Endothelial cell of umbilical vein (primary cell): ENCODE measurements at regions not wholly inside any gene's neighbourhood (a gene's known extent, or its start where the extent isn't known, plus 50 kb on each side); places are given as distances from the start of the nearest gene placed in this dataset.

Experiments used
- FOS ChIP-seq: IDR thresholded peaks from 2 replicates; pipeline ENCODE4 v1.6.1; 2011; ENCODE audit warnings: mild to moderate bottlenecking, low read length, moderate library complexity, borderline replicate concordance; ENCODE audit not compliant: insufficient read depth
- JUN ChIP-seq: IDR thresholded peaks from 2 replicates; pipeline ENCODE4 v1.6.1; 2011; ENCODE audit warnings: borderline replicate concordance, low read depth; ENCODE audit not compliant: insufficient read length, insufficient read depth
- POLR2A ChIP-seq: IDR thresholded peaks from 2 replicates; pipeline ENCODE4 v1.6.1; 2012; ENCODE audit warnings: low read depth, mild to moderate bottlenecking, control low read depth, low read length
- POLR2AphosphoS5 ChIP-seq: IDR thresholded peaks from 2 replicates; pipeline ENCODE4 v1.6.1; 2012; ENCODE audit warnings: low read depth, mild to moderate bottlenecking, control low read depth, low read length, moderate library complexity; ENCODE audit not compliant: insufficient read depth
- TF ChIP-seq, protein P1 (sequence below), 2 donors: IDR thresholded peaks; 1 replicate in 1 of 2; 2 replicates in 1 of 2; pipeline ENCODE4 v1.5.1; 2011; ENCODE audit warnings: low read length in 2 of 2, mild to moderate bottlenecking in 2 of 2, moderate library complexity in 2 of 2, control low read depth in 1 of 2, inconsistent platforms in 1 of 2, low read depth in 1 of 2; ENCODE audit not compliant: insufficient read depth in 1 of 2; ENCODE audit errors: extremely low read depth in 1 of 2
- TF ChIP-seq, protein P2 (sequence below): IDR thresholded peaks from 2 replicates; pipeline ENCODE4 v1.6.1; 2011; ENCODE audit not compliant: insufficient read depth, insufficient read length

DNA sequence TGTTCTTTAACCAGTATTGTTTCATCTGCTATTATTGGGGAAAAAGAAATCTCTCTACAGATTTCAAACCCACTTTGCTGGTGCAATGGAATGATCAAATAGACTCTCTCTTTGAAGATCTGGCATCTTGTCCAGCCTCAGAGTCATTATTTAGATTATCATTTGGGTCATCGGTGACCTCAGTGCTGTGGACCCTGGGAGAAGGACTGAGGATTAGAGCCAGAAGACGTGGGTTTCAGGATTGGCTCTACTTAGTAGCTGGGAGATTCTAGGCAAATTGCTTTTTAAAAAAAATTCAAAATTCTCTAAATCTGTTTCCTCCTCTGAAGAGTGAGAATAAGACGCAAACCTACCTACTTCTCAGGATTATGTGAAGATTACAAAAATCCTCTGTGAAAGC is 107.6 kb upstream of the CTAGE1 start:
- TF ChIP-seq, protein P1, sequence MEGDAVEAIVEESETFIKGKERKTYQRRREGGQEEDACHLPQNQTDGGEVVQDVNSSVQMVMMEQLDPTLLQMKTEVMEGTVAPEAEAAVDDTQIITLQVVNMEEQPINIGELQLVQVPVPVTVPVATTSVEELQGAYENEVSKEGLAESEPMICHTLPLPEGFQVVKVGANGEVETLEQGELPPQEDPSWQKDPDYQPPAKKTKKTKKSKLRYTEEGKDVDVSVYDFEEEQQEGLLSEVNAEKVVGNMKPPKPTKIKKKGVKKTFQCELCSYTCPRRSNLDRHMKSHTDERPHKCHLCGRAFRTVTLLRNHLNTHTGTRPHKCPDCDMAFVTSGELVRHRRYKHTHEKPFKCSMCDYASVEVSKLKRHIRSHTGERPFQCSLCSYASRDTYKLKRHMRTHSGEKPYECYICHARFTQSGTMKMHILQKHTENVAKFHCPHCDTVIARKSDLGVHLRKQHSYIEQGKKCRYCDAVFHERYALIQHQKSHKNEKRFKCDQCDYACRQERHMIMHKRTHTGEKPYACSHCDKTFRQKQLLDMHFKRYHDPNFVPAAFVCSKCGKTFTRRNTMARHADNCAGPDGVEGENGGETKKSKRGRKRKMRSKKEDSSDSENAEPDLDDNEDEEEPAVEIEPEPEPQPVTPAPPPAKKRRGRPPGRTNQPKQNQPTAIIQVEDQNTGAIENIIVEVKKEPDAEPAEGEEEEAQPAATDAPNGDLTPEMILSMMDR (IDR thresholded peaks at IDR 0.05; ENCODE audit: extremely low read depth in 1 of 2, insufficient read depth in 1 of 2, low read depth in 1 of 2, low read length in 2 of 2): no peak
- TF ChIP-seq JUN (no peak), POLR2A (no peak), POLR2AphosphoS5 (no peak), FOS (no peak)
- TF ChIP-seq, protein P2, sequence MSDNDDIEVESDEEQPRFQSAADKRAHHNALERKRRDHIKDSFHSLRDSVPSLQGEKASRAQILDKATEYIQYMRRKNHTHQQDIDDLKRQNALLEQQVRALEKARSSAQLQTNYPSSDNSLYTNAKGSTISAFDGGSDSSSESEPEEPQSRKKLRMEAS: no peak
